Effector CD4-positive, alpha-beta T cell (primary cell): ENCODE measurements at regions not wholly inside any gene's neighbourhood (a gene's known extent, or its start where the extent isn't known, plus 50 kb on each side); places are given as distances from the start of the nearest gene placed in this dataset.
"Not testable (repeated sequence)": the region's sequence is repeated elsewhere in the genome, so short reads cannot be mapped to it uniquely, and the experiment has no call there.

Experiments used
- DNase-seq: peaks from one replicate; pipeline ENCODE4 v3.0.0-alpha.2; 2020

DNA sequence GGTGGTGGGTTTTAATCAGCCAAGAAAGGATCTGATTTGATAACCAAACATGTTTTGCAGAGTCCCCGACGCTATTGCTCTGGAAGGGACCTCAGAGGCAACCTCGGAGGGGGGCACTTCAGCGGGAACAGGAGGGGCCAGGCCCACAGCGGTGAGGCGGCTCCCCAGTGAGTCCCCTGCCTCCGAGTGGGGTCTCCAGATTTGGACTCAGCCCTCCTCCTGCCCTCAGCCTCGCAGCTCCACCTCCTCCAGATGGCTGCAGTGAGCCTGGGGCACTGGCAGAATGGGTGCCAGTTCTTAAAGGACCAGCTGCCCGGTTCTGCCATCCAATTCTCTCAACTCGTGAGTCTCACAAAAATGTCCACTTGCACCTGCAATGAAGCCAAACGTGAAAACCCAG lies 61.0 kb upstream of the NANOS1 start:
- no peak for DNase-seq

DNA sequence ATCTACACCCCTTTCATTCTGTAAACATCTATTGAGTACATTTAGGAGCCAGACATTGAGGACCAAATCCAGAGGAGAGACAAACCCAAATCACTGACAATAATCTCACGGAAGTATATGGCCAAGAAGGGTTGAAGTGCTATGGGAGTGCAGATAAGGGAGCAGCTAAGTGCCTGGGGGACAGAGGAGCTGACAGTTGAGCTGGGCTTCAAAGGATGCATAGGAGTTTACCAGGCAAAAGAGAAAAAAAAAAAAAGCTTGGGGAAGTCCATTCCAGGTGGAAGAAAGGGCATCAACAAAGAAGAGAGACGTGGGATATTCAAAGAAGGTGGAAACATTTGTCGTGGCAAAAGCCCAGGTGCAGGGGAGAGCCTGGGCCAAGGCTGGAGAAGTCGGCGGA lies 60.5 kb upstream of the NANOS1 start:
- DNase-seq: no peak

DNA sequence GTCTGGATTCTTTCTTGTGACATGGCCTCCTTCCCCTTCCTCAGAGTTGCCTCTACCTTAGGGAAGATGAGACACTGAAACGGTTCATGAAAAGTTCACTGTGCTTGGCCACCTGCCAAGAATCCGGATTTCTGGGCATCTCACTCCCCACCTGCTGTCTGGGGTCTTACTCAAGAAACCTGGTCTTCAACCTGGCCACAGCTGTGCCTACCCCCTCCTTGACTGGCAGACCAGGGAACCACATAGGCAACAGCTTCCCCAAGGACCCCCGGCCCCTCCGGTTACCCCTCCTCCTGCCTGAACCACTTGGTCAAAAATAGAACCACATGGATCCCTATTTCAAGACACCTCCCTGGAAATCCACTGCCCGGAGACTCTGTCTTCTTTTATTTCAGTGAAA lies 58.7 kb upstream of the NANOS1 start:
- no peak for DNase-seq

DNA sequence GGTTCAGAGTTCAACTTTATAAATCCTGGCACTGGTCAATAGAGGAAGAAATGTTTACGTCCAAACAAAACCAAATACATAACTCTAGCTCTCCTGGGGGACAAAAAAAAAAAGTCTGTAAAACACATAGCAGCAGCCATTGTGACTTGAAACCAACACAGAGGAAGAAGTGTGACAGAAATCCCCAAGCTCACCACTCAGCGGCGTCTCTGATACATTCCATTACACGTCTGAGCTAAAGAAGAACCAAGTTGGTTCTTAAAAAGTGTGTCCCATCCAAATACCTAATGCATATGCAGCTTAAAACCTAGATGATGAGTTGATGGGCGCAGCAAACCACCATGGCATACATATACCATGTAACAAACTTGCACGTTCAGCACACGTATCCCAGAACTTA lies 58.3 kb upstream of the NANOS1 start:
- DNase-seq: no peak

DNA sequence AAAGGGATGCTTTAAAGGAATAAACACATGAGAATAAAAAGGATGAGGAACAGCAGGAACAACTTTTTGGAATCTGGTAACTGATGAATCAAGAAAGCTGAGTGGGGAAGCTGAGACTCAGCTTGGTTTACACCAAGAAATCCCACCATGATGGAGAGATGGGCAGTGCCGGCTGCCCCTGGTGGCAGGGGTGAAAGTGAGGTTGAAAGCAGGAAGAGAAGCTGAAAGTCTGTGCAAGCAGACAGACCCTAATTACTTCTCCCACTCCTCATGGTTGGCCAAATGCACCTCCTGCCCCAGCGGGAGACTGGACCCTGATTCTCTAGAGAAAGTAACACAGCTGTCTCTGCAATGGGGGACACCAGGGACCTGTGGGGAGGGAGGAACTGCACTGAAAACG lies 57.6 kb upstream of the NANOS1 start:
- no peak for DNase-seq

DNA sequence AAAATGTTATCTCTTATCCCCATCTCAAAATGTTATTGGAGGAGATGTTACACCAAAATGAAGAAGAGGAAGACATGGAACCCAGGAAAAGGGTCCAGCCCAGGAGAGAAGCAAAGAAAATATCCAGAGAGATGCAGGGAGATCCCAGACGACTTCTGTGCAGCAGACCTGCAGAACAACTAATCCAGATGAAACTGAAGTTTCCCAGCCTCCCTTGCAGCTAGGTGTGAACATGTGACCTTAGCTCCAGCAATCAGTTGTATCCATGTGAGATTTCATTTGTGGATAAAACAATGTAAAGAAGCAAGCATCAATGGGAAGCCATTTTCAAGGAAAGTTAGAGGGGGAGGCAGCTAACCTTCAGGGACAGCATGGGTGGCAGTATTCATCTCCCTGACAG lies 55.8 kb upstream of the NANOS1 start:
- DNase-seq: no peak

DNA sequence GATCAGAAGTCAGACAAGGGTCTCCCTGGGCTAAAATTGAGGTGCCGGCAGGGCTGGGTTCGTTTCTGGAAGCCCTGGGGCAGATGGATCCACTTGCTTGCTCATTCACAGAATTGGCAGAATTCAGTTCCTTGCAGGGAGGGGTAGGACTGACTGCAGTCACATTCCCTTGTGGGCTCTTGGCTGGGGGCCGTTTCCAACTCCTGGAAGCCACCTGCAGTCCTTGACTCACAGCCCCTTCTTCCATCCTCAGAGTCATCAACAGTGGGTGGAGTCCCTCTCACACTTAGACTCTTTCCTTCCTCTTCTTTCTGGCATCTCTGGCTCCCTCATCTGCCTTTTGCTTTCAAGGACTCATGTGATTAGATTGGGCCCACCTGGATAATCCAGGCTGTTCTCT lies 54.6 kb upstream of the NANOS1 start:
- no peak for DNase-seq

DNA sequence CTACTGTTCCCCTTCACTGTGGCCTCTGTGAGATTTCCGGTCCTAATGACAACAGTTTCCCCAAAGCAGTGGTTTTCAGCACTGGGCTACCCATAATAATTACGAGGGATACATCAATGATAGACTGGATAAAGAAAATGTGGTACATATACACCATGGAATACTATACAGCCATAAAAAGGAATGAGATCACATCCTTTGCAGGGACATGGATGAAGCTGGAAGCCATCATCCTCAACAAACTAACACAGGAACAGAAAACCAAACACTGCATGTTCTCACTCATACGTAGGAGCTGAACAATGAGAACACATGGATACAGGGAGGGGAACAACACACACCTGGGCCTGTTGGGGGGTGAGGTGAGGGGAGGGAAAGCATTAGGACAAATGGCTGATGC lies 53.3 kb upstream of the NANOS1 start:
- not testable (repeated sequence) for DNase-seq

DNA sequence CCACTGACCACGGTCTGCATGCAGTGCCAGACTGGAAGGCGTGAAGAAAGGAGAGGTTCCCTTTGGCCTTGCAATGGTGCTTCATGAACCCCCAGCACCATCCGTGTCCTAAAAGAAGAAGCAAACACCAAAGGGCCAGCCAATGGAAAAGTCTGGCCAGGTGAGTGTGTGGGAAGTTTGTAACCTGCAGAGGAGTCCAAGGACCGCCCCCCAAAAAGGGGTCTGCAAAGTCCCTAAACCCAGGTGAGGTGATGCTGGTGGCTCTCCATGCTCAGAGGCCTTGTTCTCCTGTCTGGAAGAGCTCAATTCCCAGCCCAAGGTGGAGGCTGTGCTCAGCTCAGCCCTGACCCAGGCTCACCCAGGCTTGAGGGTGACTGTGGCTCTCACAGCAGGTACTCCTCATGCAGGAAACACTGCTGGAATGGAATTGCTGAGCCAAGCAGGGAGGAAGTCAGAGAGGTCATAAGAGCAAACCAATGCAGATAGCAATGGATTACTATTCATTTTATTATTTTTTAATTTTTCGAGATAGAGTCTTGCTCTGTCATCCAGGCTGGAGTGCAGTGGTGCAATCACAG lies 52.4 kb upstream of the NANOS1 start:
- DNase-seq: no peak

DNA sequence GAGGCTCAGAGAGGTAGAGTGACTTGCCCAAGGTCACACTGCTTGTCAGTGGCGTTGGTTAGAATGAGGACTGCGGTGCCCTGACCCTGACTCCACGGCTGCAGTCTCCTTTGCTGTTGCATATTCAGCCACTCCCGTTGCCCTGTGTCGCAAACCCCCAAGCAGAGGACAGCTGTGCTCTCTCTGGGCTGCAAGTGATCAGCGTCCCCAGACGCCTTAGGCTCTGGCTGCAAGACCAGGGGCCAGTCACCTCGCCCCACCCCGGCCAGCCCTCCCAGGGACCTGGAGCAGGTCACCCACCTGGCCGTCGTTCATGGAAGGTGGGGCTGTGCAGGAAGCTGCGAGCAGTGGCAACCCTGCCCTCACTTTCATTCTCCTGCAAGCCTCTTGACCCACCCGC lies 51.7 kb upstream of the NANOS1 start:
- no peak for DNase-seq

DNA sequence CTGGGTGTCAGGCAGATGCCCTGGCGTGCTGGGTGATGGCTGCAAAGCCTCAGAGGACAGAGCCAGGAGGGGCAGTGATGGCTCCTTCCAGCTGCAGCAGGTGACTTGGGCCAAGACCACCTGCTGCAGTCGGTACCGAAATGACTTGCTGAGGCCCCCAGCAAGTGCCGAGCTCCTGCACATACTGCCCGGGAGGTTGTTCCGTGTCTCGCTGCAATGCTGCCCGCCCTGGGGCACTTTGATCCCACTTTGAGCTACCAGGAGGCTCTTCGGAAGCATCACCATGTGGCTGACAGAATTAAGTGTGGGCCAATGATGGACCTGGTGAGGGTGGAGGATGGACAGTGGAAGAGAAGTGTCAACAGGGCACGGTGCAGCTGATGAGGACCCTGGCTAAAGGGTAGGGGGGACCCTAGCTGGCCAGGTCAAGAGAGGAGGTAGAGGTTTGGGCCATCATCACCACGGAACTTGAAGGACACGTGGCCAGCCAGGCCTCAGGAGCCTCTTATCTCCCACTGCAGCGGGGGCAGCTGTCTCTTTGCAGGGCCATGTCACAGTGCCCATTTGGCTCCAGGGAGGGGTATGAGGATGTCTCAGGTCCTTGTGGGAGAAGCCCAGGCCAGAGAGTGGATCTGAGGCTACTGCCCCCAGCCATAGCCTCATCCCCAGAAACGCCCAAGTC lies 51.1 kb upstream of the NANOS1 start:
- no peak for DNase-seq

DNA sequence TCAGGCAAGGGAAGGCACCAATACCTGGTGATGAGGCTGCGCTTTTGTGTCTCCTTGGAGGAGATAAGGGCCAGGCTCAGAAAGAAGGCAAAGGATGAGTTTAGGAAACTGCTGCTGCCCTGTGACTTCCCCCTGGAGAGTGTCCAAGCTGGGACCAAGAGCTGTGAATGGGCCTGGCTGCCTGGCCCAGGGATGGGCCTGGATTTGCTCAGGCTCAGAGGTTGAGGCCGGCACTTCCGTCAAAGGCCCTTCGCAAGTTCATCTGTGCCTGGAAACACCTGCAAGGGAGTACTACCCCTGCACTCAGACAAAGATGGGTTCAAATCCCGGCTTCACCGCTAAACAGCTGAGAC lies 50.5 kb upstream of the NANOS1 start:
- DNase-seq: no peak

DNA sequence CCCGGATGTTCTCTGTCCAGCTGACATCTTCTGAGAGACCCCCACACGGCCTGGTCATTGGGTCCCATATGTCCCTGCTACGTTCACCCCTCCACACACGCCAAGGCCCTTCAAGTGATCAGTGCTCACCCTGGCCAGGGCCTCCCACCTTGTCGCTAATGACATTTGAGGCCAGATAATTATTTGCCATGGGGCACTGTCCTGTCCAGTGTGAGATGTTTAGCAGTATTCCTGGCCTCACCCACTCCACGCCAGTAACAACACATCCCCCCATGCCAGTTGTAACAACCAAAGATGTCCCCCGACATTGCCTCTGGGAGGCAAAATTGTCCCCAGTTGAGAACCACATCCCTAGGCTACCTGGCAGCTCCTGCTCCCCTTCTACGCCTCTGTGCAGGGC lies 49.9 kb upstream of the NANOS1 start:
- DNase-seq: no peak
